ENCODE measurements at regions not wholly inside any gene's neighbourhood (a gene's known extent, or its start where the extent isn't known, plus 50 kb on each side); places are given as distances from the start of the nearest gene placed in this dataset.

GRCh38 chr14:28870033-28870564 lies 103.5 kb downstream of the FOXG1 start:
- H3K4me2 ChIP-seq (ENCODE audit: insufficient read depth, low read length): no peak overlapping the region
- DNase-seq (ENCODE audit: extremely low read depth in 1 of 4, low spot score in 3 of 4) (no peak), ATAC-seq (no peak), FAIRE-seq (no peak)
- no peak overlapping the region for H3K9ac ChIP-seq (ENCODE audit: insufficient read depth in 1 of 2, low read depth in 2 of 2, low read length in 2 of 2)
- H3K27ac ChIP-seq (ENCODE audit: extremely low read depth, low read depth, low read length): no peak overlapping the region
- H3K9me1 ChIP-seq (ENCODE audit: control insufficient read depth, insufficient read depth, low read length): no peaks in the 10 kb centered on the region
- WGBS (ENCODE audit: insufficient coverage, low coverage, missing lambda C conversion rate): 74% methylated on average over 2 of the region's 2 CpGs
- BruUV-seq (replicated peaks): no TSS peak
- CTCF ChIA-PET (ENCODE audit: low intra/inter-chr PET ratio): interaction anchor here (0.6 kb wide), 1 partner anchor 846 kb away, joined by 4 read pairs; no protein-coding TSS in a partner anchor
- 0 out of 3 replicates have a peak, but pooled peaks cover 2% of the 10 kb centered on the region for H3K36me3 ChIP-seq (ENCODE audit: control insufficient read depth, insufficient read depth, low read length)
- no peaks in the 10 kb centered on the region for H3K27me3 ChIP-seq (ENCODE audit: control insufficient read depth in 2 of 2, insufficient read depth in 2 of 2, low read length in 2 of 2)
- POLR2A ChIA-PET: no interaction called here
- H3K4me3 ChIP-seq: no peak overlapping the region
- no peaks in the 10 kb centered on the region; a peak in 1 of 5 replicates for H3K4me1 ChIP-seq (replicated peaks in 1 of 2; ENCODE audit: control insufficient read depth in 2 of 2, insufficient read depth in 2 of 2, low read length in 2 of 2)
- no peaks in the 10 kb centered on the region for H4K20me1 ChIP-seq (replicated peaks; ENCODE audit: control insufficient read depth, insufficient read depth, low read length)
- in situ Hi-C loops (cut with MboI) (no loop called here), intact Hi-C loops (cut with micrococcal nuclease) (no loop called here)
- H3K79me2 ChIP-seq (ENCODE audit: control insufficient read depth, insufficient read depth, low read length): no peaks in the 10 kb centered on the region
- no peak overlapping the region for H2AFZ ChIP-seq (ENCODE audit: low read depth, low read length)
- H3K9me3 ChIP-seq (replicated peaks; ENCODE audit: control insufficient read depth, insufficient read depth, low read depth, low read length): no peaks in the 10 kb centered on the region
- no peak for TF ChIP-seq TEAD4 (IDR thresholded peaks at IDR 0.05; ENCODE audit: low read length)
- no peak for TF ChIP-seq TEAD4 (CRISPR knock-in tag; IDR thresholded peaks at IDR 0.05; ENCODE audit: borderline replicate concordance)
- TF ChIP-seq HSF4 (CRISPR knock-in tag; IDR thresholded peaks at IDR 0.05; ENCODE audit: borderline replicate concordance): no peak
- TF ChIP-seq NCOR1 (IDR thresholded peaks at IDR 0.05): no peak
- 0 out of 2 replicates have a peak, but pooled peaks have one; percentile 30 for TF ChIP-seq C11orf30 (IDR thresholded peaks at IDR 0.05; ENCODE audit: low read depth)
- TF ChIP-seq MAFF (IDR thresholded peaks at IDR 0.05; ENCODE audit: low read length): peak; percentile 8; the same call in 1 of the 2 replicates
- no peak for TF ChIP-seq GTF2E2 (tag; IDR thresholded peaks at IDR 0.05)
- TF ChIP-seq ZNF316 (IDR thresholded peaks at IDR 0.05): peak; percentile 53; the same call in 1 of the 2 replicates
- TF ChIP-seq FOXA1 (IDR thresholded peaks at IDR 0.05; ENCODE audit: borderline replicate concordance): no peak
- TF ChIP-seq YBX1 (IDR thresholded peaks at IDR 0.05): no peak
- TF ChIP-seq PREB (CRISPR knock-in tag; IDR thresholded peaks at IDR 0.05): no peak
- no peak for TF ChIP-seq ZNF274 (IDR thresholded peaks at IDR 0.05; ENCODE audit: borderline replicate concordance, low read depth, low read length)
- TF ChIP-seq POLR2A (conservative IDR thresholded peaks at IDR 0.05): no peak
- TF ChIP-seq NFIX (CRISPR knock-in tag; IDR thresholded peaks at IDR 0.05; ENCODE audit: low read depth): no peak
